ENCODE measurements at regions not wholly inside any gene's neighbourhood (a gene's known extent, or its start where the extent isn't known, plus 50 kb on each side); places are given as distances from the start of the nearest gene placed in this dataset.

DNA sequence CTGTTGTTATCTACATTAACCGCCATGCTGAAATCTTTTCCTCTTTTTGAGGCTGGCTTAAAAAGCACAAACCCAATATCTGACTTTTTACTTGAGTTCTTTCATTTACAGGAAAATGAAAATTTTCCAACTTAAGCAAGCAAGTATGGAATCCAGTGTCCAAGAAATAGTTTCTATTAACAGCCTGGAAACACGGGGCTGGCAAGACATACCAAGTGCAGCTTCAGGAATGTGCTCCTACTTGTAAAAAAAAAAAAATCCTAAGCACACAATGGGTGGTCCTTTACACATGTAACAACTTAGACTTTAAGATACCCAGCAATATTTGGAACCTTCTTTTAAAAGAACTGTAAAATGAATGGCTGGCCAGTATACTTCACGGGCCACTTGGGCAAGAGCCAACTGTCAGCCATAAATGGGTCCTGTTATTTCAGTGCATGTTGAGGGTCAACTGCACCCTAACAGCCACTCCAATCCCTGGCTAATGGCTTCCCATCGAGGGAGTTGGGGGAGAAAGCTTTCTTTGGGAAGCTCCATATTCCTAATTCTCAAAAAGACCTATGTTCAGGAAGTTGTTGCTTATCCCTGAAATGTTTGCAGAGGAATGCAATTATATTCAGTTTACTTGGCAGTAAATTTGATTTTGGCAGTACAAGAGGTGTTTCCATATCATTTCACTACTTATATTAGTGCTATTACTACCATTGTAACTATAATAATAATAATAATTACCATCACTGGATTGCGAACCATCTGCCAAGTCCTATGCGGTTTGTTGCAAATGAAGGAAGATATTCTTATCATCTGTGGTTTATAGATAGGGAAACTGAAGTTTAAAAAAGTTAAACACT lies 236.4 kb upstream of the TMEM72 start:
- in situ Hi-C loops (cut with HindIII; ENCODE audit: low sequenced_read_pairs): no loop called here

DNA sequence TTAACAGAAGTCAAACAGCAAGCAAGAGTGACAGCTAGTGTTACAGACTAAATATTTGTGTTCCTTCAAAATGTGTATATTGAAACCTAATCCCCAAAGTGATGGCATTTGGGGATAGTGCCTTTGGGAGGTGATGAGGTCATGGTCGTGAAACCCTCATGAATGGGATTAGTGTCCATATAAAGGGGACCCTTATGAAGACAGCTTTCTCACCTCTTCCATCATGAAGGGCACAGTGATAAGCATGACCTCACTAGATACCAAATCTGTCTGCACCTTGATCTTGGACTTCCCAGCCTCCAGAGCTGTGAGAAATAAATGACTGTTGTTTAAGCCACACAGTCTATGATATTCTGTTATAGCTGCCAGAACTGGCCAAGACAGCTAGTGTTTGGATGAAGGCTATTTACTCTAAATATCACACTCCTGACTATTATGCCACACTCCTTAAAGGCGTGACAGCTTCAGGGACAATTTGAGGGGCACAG lies 235.7 kb upstream of the TMEM72 start:
- in situ Hi-C loops (cut with HindIII; ENCODE audit: low sequenced_read_pairs): no loop called here

DNA sequence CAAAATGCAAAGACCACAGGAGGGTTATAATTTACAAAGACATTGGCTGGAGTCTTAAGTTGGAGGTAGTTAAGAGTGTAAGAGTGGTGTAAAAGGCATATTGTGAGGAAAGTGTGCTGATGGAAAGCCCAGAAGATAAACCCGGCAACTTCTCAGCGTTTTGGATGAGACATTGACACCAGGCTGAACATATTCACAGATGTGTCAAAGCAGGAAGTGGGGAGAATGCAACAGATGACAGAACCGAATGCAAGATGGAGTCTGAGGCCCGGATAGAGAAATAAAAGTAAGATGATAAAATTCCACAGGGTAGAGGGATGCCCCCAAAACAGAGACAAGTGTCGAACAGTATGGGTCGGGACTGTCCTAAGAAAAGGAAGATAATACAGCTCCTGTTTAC lies 230.4 kb upstream of the TMEM72 start:
- in situ Hi-C loops (cut with HindIII; ENCODE audit: low sequenced_read_pairs): no loop called here

DNA sequence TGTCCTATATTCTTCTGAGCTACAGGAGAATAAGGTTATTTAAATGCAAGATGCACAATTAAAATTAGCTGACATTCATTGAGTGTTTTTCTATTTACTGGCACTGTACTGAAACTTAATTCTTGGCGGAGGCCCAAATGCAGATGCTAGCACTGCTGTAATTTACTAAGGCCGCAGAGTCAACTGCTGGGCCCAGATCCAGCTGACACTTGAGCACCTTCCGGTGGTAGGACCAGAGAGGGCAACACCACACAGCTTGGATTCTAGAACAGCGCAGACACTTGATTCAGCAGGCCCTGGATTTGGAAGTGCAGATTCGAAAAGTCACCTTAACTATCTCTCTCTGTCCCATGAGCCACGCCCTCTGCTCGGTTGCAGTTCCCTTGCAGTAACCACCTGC lies 228.6 kb upstream of the TMEM72 start:
- in situ Hi-C loops (cut with HindIII; ENCODE audit: low sequenced_read_pairs): no loop called here

DNA sequence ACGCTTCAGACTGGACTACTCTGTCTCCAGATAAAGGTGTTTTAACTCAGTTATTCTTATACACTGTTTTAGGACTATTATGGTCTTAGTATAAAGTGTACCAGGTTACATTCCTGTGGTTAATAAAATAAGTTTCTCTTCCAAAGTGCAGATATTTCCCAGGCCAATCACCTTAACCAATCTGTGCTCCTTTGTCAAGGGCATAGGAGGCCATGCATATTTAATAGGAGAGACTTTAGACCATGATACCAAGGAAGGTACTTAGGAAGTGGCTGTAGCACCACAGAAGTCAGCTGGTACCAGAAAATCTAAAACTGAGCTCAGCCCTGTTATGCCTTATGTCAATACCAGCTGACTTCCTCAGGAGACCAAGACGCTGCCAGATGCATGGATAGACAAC lies 226.5 kb upstream of the TMEM72 start:
- in situ Hi-C loops (cut with HindIII; ENCODE audit: low sequenced_read_pairs): no loop called here

DNA sequence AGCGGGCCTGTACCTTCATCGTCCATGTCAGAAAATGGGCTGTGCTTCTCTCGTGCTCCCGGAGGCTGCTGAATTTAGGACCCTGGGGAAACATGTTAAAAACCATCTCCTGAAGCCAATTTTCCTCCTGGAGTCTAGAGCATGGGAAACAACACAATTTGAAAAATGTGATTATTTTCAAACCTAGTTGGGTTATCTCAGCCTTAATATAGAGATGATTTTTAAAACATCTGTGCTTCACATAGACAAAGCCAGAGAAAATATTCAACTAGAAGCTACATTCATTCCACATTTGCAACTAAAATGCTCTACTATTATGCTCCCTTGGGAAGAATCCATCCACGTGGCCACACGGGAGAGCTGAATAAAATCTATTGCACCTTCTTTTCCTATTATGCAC lies 225.9 kb upstream of the TMEM72 start:
- in situ Hi-C loops (cut with HindIII; ENCODE audit: low sequenced_read_pairs): no loop called here

DNA sequence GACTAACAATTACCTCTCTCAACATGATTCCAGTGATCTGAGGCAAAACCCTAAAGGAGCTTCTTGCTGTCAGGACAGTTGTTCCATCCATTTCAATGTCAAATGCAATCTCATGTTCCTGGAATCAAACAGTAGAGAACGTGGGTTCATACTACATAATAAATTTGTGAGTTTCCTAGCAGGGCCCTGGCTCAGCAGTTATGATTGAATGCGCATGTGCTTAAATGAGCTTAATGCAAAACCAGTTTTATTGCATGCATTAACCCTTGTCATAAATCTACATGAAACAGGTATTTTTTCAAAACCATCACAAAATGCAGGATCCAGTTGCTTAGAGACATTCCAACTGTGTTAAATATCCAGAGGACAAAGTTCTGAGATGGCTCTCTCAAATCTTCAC lies 225.4 kb upstream of the TMEM72 start:
- in situ Hi-C loops (cut with HindIII; ENCODE audit: low sequenced_read_pairs): no loop called here

DNA sequence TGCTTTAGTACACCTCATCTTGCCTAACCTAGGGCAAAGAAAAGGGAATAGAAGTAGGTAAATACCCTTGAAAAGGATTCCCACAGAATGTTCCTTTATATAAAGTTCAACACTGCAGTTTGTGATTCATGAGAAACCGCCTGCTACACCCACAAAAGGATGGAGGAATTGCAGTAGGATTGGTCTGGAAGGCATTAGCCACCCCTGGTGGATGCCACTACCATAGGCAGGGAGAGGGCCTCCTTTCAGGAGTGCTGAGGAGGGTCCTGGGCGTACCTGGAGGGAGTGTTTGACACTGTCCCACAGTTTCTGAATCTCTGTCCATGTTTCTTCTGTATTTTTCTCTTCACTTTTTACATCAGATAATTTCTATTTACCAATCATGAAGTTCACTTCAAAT lies 221.8 kb upstream of the TMEM72 start:
- in situ Hi-C loops (cut with HindIII; ENCODE audit: low sequenced_read_pairs): no loop called here

DNA sequence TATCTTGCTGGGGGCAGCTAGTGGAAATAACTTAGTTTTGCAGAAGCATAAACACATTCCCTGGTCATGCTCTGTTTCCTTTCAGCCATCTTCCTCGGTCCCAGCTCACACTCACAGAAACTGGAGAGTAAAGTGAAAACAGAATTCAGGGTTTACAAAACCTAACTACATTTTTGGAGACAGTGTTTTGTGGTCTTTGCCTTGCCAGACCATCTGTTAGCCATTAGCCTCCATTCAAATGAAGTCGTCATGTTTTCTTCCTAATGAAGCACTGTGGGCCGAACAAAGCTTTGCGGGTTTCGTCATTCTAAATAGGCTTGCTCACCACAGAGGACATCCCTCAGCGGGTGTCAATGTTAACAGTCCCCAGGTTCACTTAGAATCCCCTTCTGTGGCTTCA lies 214.6 kb upstream of the TMEM72 start:
- in situ Hi-C loops (cut with HindIII; ENCODE audit: low sequenced_read_pairs): no loop called here

DNA sequence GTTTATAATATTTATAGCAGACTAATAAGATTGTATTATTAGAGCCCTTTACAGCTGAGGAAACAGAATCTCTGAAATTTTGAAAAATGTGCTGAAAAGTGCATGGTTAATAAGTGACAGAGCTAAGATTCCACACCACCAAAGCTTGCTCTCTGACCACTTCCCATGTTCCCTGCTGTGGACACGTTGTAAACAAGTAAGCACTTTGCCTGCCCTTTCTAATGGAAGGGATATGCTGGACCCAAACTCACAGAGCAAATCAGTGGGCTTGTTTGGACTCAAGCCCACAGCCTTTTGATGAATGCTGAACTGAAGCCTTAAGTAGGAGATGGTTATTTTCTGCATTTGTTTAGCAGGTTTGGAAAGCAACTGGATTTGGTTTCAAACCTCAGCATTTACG lies 214.0 kb upstream of the TMEM72 start:
- in situ Hi-C loops (cut with HindIII; ENCODE audit: low sequenced_read_pairs): no loop called here

DNA sequence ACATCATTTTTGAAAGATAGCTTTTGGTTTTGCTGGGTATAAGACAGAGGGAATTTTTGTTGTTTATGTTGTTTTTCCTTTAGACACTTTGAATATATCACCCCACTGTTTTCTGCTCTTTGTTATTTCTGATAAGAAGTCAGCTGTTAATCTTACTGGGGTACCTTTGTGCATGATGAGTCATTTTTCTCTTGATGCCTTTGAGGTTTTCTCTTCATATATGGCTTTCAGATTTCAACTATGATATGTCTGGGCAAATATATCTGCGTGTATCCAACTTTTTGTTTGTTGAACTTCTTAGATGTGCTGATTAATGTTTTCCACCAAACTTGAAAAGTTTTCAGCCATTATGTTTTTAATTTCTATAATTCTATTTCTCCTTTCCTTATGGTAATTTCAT lies 208.6 kb upstream of the TMEM72 start:
- in situ Hi-C loops (cut with HindIII; ENCODE audit: low sequenced_read_pairs): no loop called here

DNA sequence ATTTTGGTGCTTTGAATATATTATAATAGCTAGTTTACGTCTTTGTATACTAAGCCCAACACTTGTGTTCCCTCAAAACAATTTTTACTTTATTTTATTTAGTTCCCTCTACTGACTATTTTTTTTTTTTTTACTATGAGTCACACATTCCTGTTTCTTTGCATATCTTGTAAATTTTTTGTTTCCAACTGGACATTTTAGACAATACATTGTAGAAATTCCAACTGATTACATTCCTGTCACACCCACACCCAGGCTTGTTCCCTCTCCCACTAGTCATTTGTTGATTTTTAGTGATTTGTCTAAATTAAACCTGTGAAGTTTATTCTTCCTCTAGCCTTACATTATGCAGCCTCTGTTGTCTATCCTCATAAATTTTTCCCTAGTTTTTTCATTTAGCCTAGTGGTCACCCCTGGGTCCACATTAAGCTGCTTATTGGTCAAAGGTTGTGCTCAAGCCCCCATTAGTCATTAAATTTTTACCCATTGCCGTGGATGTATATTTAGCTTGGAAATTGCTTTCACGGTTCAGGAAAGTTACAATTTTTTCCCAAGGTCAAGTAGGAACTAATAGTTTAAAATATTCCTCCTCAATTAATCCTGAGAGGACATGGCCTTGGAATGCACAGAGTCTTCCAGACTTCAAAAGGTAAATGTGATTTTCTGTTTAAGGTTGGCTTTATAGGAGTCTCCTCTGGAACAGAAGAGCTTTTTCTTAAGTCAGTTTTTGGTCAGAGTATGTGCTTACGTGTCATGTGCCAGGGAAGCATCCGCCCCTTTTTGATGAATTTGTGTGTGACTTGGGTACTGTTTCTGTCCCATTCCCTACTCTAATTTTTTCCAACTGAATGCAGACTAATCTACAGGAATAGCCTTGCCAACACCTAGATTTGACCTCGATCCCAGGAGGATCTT lies 207.6 kb upstream of the TMEM72 start:
- in situ Hi-C loops (cut with HindIII; ENCODE audit: low sequenced_read_pairs): no loop called here

DNA sequence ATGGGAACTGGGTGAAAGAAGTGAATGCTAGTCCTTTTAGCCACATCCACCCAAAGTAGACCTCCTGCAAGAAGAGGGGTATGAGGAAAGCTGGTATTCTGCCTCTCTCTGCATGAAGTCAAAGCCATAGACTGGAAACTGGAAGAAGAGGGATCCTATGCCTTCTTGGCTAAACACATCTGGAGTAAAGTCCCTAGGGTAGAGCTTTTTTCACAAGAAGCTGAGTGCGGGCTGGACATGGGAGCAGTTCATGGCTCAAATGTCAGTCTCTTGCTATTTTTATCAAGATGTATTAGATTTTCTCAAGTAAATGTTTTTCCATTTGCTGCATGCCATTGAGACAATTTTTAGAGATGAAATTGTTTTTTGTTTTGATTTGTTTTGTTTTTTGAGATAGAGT lies 206.5 kb upstream of the TMEM72 start:
- in situ Hi-C loops (cut with HindIII; ENCODE audit: low sequenced_read_pairs): no loop called here

DNA sequence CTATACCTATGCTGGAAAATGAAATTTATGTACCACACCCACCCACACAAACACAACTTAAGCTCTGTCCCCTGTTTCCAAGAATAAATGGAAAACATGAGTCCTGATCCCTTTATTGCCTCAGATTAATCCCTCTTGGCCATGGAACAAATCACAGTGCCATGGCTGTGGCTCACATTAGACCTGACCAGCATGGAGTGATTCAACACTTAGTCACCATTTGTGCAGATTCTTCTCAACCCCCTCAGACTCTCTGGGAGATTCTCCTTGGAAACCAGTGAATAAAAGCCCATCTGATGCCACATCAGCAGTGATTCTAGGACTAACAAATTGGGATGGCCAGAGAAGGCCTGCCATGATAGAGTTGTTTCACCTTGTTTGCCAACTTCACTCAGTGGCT lies 204.4 kb upstream of the TMEM72 start:
- in situ Hi-C loops (cut with HindIII; ENCODE audit: low sequenced_read_pairs): no loop called here

DNA sequence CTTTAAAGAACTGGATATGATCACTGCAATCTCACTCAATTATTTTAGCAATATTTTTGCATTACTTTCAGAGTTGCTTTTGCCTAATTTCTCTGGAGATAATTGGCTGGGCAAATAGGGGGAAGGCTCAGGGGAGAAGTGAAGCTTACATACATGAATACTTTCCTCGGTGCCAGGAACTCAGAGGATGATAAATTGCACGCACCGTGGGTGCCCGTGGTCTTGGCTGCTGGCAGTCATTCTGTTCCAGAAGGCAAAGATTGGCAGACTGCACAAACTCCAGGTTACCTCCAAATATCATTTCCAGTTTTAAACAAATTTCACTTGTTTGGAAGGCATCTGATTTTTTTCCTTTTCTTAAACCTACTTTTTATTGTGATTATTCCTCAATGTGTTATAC lies 197.8 kb upstream of the TMEM72 start:
- in situ Hi-C loops (cut with HindIII; ENCODE audit: low sequenced_read_pairs): loop anchor here (5.0 kb wide), 2 partner anchors 56 to 69 kb away; no protein-coding TSS in a partner anchor

DNA sequence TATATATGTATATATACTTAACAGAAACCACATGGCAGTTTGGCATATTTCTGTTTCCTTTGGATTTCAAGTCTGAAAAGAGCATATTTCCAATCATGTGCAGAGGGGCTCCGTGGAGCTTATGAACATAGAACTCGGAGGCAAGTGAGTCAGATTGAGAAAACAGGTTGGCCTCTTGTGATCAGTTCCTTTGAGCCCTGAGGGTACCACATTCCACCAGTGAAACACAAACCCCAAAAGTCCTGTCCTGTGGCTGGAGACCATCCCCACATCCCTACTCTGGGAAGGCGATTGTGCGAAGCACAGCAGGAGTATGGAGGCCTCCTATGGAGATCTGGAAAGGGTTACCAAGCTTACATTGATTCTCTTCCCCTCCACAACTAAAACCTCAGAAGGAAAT lies 196.7 kb upstream of the TMEM72 start:
- in situ Hi-C loops (cut with HindIII; ENCODE audit: low sequenced_read_pairs): loop anchor here (5.0 kb wide), 2 partner anchors 57 to 68 kb away; no protein-coding TSS in a partner anchor

DNA sequence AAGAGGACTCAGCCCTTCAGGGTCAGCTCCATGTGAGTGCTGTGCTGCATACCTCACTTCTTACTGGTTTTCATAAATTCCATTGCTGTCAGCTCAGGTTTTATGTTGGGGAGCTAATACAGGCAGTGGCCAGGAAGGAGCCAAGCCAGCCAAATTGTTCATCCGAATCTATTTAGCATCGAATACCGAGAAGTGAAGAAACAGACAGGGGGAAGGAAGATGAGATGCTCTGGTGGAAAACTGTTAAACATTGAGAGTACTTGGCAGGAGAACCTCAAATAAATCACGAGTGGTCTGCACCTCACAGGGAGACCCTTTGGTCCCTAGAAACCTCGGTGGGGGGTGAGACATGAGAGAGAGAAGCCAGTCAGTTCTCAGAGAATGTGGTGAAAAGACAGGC lies 196.0 kb upstream of the TMEM72 start:
- in situ Hi-C loops (cut with HindIII; ENCODE audit: low sequenced_read_pairs): no loop called here

DNA sequence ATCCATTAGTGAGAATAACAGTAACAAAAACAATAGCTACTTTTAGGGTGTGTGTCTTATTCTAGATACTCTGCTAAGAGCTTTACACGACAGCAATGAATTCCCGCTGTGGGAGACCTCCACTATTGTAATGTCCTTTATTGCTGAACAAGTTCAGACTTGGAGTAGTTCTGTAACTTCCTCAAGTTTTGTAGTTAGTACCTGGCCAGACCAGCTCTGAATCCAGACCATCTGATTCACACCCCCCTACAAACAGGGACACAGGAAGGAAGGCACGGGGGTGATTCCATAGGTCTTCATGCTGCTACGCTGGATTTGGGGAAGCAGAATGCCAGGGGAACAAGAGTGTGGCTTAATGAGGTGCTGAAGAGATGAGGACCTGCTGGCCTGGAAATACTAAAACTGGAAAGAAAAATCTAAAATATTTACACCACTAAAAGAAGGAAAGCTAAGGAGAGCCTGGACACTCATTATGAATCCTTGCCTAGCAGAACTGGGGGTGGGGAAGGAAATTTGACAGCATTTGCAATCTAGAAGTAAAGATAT lies 194.6 kb upstream of the TMEM72 start:
- in situ Hi-C loops (cut with HindIII; ENCODE audit: low sequenced_read_pairs): no loop called here

DNA sequence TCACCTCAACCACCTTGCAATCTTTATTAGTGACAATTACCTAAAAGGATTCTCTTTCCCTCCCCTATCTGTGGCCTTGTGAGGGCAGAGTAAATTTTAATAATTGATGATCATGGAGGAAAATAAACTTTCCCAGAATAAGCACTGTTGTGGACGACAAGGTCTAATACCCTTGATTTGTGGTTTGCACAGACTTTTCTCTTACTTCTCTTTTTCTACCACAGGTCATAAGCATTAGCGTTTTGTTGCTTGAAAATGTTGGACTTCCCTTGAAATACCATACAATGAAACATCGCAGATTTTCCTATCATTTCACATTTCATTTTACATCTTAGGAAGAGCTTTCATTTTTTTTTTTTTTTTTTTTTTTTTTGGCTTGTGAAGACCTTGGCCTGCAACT lies 188.1 kb upstream of the TMEM72 start:
- in situ Hi-C loops (cut with HindIII; ENCODE audit: low sequenced_read_pairs): loop anchor here (5.0 kb wide), 1 partner anchor 89 kb away; no protein-coding TSS in a partner anchor

DNA sequence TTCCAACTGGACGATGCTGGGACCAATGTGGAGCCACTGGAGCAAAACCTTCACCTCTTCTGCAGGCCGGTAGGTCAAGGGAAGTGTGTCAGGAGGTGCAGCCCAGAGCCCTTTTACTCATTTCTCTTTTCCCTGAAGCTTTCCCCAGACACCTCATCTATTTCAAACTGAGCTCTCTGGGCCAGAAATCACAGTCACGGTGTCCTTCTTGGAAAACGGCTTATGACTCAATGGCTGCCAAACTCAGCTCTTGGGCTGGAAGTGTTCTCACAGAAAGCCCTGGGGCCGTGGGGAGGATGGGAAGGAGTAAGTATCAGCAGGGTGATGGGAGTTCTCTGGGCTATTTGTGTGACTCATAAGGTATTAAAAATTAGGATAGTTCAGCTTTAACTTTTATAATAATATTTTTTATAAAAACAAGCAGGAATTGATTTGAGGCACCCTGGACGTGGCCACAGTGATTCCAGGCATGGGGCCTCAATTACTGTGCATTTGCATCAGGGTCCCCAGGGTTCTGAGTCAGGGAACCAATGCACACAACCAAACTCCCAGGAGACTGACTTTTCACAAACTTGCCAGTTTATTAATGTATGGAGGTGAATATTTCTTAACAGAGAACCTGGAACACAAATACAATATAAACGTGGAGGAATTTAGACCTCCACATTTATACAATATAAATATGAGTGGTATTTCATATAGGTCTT lies 187.4 kb upstream of the TMEM72 start:
- in situ Hi-C loops (cut with HindIII; ENCODE audit: low sequenced_read_pairs): loop anchor here (5.0 kb wide), 1 partner anchor 89 kb away; no protein-coding TSS in a partner anchor

Data from endothelial cell of hepatic sinusoid (primary cell).